ENCODE measurements at regions not wholly inside any gene's neighbourhood (a gene's known extent, or its start where the extent isn't known, plus 50 kb on each side); places are given as distances from the start of the nearest gene placed in this dataset.
"Not testable (repeated sequence)": the region's sequence is repeated elsewhere in the genome, so short reads cannot be mapped to it uniquely, and the experiment has no call there.

- DNase-seq (ENCODE audit: low spot score in 2 of 2): no peak
- no peak overlapping the region for H3K4me3 Mint-ChIP-seq
- no peaks in the 10 kb centered on the region for H3K36me3 Mint-ChIP-seq
- H3K4me1 Mint-ChIP-seq: no peaks in the 10 kb centered on the region
- ATAC-seq: no peak
- no peak overlapping the region for H3K27ac Mint-ChIP-seq
- no peaks in the 10 kb centered on the region for H3K9me3 Mint-ChIP-seq
Observed at GRCh38 chr9:107778661-107779060, 289.1 kb upstream of the KLF4 start.

GRCh38 chr9:107774099-107774498, 284.5 kb upstream of the KLF4 start:
- H3K4me1 Mint-ChIP-seq; DNase-seq (ENCODE audit: low spot score in 2 of 2); H3K27ac Mint-ChIP-seq; H3K4me3 Mint-ChIP-seq; ATAC-seq; H3K9me3 Mint-ChIP-seq; H3K36me3 Mint-ChIP-seq: not testable (repeated sequence)

DNA sequence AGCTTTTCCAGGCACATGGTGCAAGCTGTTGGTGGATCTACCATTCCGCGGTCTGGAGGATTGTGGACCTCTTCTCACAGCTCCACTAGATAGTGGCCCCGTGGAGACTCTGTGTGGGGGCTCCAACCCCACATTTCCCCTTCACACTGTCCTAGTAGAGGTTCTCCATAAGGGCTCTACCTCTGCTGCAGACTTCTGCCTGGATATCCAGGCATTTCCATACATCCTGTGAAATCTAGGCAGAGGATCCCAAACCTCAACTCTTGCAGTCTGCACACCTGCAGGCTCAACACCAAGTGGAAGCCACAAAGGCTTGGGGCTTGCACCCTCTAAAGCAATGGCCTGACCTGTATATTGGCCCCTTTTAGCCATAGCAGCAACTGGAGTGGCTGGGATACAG, 283.4 kb upstream of the KLF4 start:
- H3K36me3 Mint-ChIP-seq: no peaks in the 10 kb centered on the region

GRCh38 chr9:107770716-107771115, 281.1 kb upstream of the KLF4 start:
- peaks cover 5% of the 10 kb centered on the region for H3K9me3 Mint-ChIP-seq
- H3K36me3 Mint-ChIP-seq: no peaks in the 10 kb centered on the region
- no peak overlapping the region for H3K27ac Mint-ChIP-seq
- DNase-seq (ENCODE audit: low spot score in 2 of 2) (no peak), ATAC-seq (no peak)
- no peak overlapping the region for H3K4me3 Mint-ChIP-seq
- H3K4me1 Mint-ChIP-seq: no peaks in the 10 kb centered on the region

More for the DNA sequence above, 283.4 kb upstream of the KLF4 start:
- ATAC-seq (no peak), DNase-seq (ENCODE audit: low spot score in 2 of 2) (no peak)
- Mint-ChIP-seq H3K9me3 (peaks cover 5% of the 10 kb centered on the region), H3K27ac (no peak overlapping the region), H3K4me1 (no peaks in the 10 kb centered on the region), H3K4me3 (no peak overlapping the region)

- H3K4me1 Mint-ChIP-seq: no peaks in the 10 kb centered on the region
- no peak overlapping the region for H3K27ac Mint-ChIP-seq
- H3K4me3 Mint-ChIP-seq: no peak overlapping the region
- H3K9me3 Mint-ChIP-seq: peaks cover 15% of the 10 kb centered on the region
- no peak for DNase-seq (ENCODE audit: low spot score in 2 of 2)
- H3K36me3 Mint-ChIP-seq: no peaks in the 10 kb centered on the region
- no peak for ATAC-seq
Observed at GRCh38 chr9:107768224-107768623, 278.7 kb upstream of the KLF4 start.

GRCh38 chr9:107767711-107768110, 278.1 kb upstream of the KLF4 start:
- Mint-ChIP-seq H3K9me3 (peaks cover 15% of the 10 kb centered on the region), H3K4me1 (no peaks in the 10 kb centered on the region), H3K4me3 (no peak overlapping the region), H3K36me3 (no peaks in the 10 kb centered on the region), H3K27ac (no peak overlapping the region)
- DNase-seq (ENCODE audit: low spot score in 2 of 2) (no peak), ATAC-seq (no peak)

DNA sequence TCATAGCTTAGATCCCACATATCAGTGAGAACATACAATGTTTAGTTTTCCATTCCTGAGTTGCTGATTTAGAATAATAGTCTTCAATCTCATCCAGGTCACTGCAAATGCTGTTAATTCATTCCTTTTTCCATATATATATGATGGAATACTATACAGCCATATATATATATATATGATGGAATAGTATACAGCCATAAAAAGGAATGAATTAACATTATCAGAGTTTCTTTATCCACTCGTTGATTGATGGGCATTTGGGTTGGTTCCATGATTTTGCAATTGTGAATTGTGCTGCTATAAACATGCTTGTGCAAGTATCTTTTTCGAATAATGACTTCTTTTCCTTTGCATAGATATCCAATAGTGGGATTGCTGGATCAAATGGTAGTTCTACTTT, 273.9 kb upstream of the KLF4 start:
- H3K9me3 Mint-ChIP-seq: peaks cover 19% of the 10 kb centered on the region
- not testable (repeated sequence) for H3K4me1 Mint-ChIP-seq; H3K36me3 Mint-ChIP-seq; DNase-seq (ENCODE audit: low spot score in 2 of 2); ATAC-seq; H3K27ac Mint-ChIP-seq; H3K4me3 Mint-ChIP-seq

DNA sequence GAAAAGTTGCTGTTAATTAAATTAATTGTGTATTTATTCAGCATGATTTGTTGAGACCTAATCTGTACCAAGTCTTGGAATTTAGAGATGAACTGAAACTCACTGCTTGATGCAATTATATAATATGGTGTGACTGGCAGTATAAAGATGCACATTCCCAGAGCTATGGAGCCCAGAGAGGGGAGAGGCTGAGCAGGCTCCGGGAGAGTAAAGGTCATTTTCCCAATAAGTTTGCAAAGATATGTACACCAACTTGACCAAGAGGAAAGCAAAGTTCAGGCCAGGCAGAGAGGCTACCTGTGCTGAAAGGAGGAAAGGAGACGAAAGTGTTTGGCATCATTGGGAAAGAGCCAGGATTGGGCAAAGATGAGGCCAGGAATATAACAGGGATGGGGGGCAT, 271.7 kb upstream of the KLF4 start:
- no peak overlapping the region for H3K27ac Mint-ChIP-seq
- no peaks in the 10 kb centered on the region for H3K4me1 Mint-ChIP-seq
- H3K9me3 Mint-ChIP-seq: peaks cover 21% of the 10 kb centered on the region
- no peak overlapping the region for H3K4me3 Mint-ChIP-seq
- no peak for DNase-seq (ENCODE audit: low spot score in 2 of 2)
- no peak for ATAC-seq
- no peaks in the 10 kb centered on the region for H3K36me3 Mint-ChIP-seq

GRCh38 chr9:107760469-107761242, 271.1 kb upstream of the KLF4 start:
- ATAC-seq: no peak
- Mint-ChIP-seq H3K27ac (no peak overlapping the region), H3K4me1 (no peaks in the 10 kb centered on the region), H3K36me3 (no peaks in the 10 kb centered on the region), H3K9me3 (peaks cover 21% of the 10 kb centered on the region), H3K4me3 (no peak overlapping the region)
- DNase-seq (ENCODE audit: low spot score in 2 of 2): no peak

GRCh38 chr9:107759823-107760166, 270.2 kb upstream of the KLF4 start:
- Mint-ChIP-seq H3K27ac (no peak overlapping the region), H3K36me3 (no peaks in the 10 kb centered on the region), H3K4me3 (no peak overlapping the region), H3K9me3 (peaks cover 22% of the 10 kb centered on the region), H3K4me1 (no peaks in the 10 kb centered on the region)
- DNase-seq (ENCODE audit: low spot score in 2 of 2) (no peak), ATAC-seq (no peak)

GRCh38 chr9:107759009-107759822, 269.6 kb upstream of the KLF4 start:
- no peaks in the 10 kb centered on the region for H3K36me3 Mint-ChIP-seq
- peaks cover 22% of the 10 kb centered on the region for H3K9me3 Mint-ChIP-seq
- ATAC-seq (no peak), DNase-seq (ENCODE audit: low spot score in 2 of 2) (no peak)
- H3K27ac Mint-ChIP-seq: no peak overlapping the region
- H3K4me1 Mint-ChIP-seq: no peaks in the 10 kb centered on the region
- no peak overlapping the region for H3K4me3 Mint-ChIP-seq

DNA sequence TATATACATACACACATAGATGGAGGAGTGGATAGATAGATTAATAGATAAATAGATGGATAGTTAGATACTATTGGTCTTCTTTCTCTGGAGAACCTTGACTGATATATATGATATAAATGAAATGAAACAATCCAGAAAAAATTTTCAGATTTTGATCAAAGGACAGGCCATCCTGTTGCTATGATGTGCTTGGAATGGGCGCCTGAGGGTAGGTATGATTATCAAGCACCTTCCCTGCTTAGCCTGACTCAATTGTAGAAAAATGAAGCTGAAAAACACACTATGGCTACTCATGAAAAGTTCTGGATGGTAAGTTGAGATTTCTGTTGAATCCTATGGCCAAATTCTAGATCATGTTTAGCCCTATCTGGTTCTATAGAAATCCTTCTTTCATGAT, 266.5 kb upstream of the KLF4 start:
- Mint-ChIP-seq H3K36me3 (no peaks in the 10 kb centered on the region), H3K4me1 (no peaks in the 10 kb centered on the region), H3K27ac (no peak overlapping the region), H3K4me3 (no peak overlapping the region), H3K9me3 (peaks cover 12% of the 10 kb centered on the region)
- DNase-seq (ENCODE audit: low spot score in 2 of 2): no peak
- ATAC-seq: no peak

- H3K36me3 Mint-ChIP-seq: no peaks in the 10 kb centered on the region
- no peak for ATAC-seq
- peaks cover 7% of the 10 kb centered on the region for H3K9me3 Mint-ChIP-seq
- H3K4me3 Mint-ChIP-seq: no peak overlapping the region
- H3K4me1 Mint-ChIP-seq: no peaks in the 10 kb centered on the region
- DNase-seq (ENCODE audit: low spot score in 2 of 2): no peak
- H3K27ac Mint-ChIP-seq: no peak overlapping the region
Observed at GRCh38 chr9:107755246-107755645, 265.7 kb upstream of the KLF4 start.

DNA sequence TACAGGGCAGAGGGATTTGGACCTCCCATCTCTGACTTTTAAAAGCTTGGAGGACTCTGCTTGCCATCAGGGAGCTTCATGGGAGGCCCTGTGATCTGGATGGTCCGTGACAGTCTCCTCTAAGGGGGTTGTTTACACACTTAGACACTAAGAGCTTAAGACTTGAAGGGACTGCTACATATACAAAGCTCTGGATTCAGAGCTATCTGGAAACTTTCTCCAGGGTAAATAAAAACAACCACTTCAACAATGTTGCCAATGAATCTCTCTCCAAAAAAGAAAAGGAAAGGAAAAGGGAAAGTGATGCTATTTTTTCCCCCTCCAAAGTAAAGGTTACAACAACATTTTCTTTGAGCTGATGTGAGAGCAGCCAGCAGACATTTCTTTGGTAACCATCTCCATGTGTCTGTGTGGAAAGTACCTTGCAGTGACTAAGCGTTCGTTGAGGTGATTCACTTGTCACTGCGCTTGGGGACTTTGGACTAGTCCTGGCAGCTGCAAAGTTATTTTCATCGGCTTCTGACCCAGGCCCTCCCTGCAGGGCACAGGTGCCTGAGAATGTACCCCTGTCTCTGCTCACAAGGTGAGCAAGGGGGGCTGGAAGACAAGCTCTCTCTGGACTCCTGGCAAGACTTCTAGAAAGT, 262.1 kb upstream of the KLF4 start:
- Mint-ChIP-seq H3K27ac (no peak overlapping the region), H3K4me3 (no peak overlapping the region), H3K9me3 (peaks cover 4% of the 10 kb centered on the region), H3K36me3 (no peaks in the 10 kb centered on the region), H3K4me1 (no peaks in the 10 kb centered on the region)
- DNase-seq (ENCODE audit: low spot score in 2 of 2) (no peak), ATAC-seq (peak; percentile 40)

- no peak overlapping the region for H3K4me3 Mint-ChIP-seq
- DNase-seq (ENCODE audit: low spot score in 2 of 2) (no peak), ATAC-seq (no peak)
- H3K27ac Mint-ChIP-seq: no peak overlapping the region
- no peaks in the 10 kb centered on the region for H3K36me3 Mint-ChIP-seq
- peaks cover 4% of the 10 kb centered on the region for H3K9me3 Mint-ChIP-seq
- H3K4me1 Mint-ChIP-seq: no peaks in the 10 kb centered on the region
Observed at GRCh38 chr9:107750741-107751566, 261.4 kb upstream of the KLF4 start.

Measured in stimulated activated effector memory CD8-positive, alpha-beta T cell treated with anti-CD3 and anti-CD28 coated beads, Interleukin-12 subunit alpha, Interleukin-12 subunit beta, amount 100 ng/mL, for 72 hours (primary cell).